ENCODE measurements at regions not wholly inside any gene's neighbourhood (a gene's known extent, or its start where the extent isn't known, plus 50 kb on each side); places are given as distances from the start of the nearest gene placed in this dataset.

DNA sequence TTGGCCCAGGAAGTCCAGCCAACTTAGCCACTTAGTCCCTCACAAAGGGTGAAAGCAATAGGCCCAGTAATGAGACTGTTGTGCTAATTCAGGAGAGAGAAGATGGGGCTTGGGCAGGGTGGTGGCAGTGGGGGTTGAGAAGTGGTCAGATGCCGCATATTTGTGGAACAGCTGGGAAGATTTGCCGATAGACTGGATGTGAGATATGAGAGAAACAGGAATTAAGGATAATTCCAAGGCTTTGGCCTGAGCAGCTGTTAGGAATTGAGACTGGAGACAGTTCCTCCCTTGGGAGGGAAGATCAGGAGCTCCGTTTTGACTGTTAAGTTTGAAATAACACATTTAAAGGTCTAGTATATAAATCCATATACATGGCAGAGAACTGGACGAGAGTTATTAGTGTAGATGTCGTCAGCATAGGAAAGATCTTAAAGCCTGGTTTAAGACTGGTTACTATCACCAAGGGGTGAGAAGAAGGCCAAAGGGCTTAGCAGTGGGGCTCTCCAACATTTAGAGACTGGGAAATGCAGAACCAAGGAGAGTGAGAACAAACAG, 323.7 kb upstream of the FAM78B start:
- TF ChIP-seq, protein P1, sequence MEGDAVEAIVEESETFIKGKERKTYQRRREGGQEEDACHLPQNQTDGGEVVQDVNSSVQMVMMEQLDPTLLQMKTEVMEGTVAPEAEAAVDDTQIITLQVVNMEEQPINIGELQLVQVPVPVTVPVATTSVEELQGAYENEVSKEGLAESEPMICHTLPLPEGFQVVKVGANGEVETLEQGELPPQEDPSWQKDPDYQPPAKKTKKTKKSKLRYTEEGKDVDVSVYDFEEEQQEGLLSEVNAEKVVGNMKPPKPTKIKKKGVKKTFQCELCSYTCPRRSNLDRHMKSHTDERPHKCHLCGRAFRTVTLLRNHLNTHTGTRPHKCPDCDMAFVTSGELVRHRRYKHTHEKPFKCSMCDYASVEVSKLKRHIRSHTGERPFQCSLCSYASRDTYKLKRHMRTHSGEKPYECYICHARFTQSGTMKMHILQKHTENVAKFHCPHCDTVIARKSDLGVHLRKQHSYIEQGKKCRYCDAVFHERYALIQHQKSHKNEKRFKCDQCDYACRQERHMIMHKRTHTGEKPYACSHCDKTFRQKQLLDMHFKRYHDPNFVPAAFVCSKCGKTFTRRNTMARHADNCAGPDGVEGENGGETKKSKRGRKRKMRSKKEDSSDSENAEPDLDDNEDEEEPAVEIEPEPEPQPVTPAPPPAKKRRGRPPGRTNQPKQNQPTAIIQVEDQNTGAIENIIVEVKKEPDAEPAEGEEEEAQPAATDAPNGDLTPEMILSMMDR (IDR thresholded peaks at IDR 0.05 in 4 of 5, conservative IDR thresholded peaks at IDR 0.05 in 1 of 5) = no peak
- TF ChIP-seq POLR2A (IDR thresholded peaks at IDR 0.05) = no peak

Measured in gastrocnemius medialis (tissue), 4 donors.